Ramos (cell line): ENCODE measurements at regions not wholly inside any gene's neighbourhood (a gene's known extent, or its start where the extent isn't known, plus 50 kb on each side); places are given as distances from the start of the nearest gene placed in this dataset.

ENCODE experiments used
- in situ Hi-C: fragments of 300-500 bp; cut with MboI; formaldehyde crosslinking; loops from one replicate; pipeline ENCODE4 v1.14.3; 2022; ENCODE audit warnings: low sequenced_read_pairs; ENCODE audit not compliant: unreplicated experiment

DNA sequence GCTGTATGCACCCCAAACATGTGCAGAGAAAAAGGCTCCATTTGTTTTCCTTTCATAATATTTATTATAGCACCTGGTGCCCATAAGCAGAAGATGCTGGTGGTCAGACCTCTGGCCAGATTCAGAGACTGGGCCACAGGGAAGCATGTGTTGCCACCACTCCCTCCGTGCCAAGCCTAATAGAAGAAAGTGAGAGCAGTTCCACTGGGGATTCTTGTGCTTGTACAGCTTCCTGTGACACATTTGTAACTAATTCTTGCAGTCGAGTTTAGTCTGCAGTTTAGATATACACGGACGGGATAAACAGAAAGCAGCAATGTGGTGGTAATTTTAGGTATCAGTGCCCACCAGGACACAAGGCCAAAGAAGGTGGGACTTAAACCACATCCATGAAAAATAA lies 135.4 kb upstream of the PIEZO2 start:
- in situ Hi-C loops: no loop called here

DNA sequence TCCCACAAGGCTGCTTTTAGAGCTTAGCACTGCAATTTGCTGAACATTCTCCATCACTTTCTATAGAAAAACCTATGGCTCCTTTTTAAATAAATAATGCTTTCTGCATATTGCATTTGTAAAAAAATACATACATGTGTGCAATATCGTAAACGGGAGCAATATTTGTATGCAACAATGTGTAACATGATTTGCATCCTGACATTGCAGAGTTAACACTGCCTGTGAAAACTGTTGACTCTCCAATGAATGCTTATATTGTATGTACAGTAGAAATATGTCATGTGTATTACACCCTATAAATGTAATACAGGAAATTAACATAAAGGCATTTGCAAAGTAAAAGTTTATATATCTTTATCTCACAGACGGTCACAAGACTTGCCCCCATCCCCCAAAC lies 135.0 kb upstream of the PIEZO2 start:
- in situ Hi-C loops: no loop called here

DNA sequence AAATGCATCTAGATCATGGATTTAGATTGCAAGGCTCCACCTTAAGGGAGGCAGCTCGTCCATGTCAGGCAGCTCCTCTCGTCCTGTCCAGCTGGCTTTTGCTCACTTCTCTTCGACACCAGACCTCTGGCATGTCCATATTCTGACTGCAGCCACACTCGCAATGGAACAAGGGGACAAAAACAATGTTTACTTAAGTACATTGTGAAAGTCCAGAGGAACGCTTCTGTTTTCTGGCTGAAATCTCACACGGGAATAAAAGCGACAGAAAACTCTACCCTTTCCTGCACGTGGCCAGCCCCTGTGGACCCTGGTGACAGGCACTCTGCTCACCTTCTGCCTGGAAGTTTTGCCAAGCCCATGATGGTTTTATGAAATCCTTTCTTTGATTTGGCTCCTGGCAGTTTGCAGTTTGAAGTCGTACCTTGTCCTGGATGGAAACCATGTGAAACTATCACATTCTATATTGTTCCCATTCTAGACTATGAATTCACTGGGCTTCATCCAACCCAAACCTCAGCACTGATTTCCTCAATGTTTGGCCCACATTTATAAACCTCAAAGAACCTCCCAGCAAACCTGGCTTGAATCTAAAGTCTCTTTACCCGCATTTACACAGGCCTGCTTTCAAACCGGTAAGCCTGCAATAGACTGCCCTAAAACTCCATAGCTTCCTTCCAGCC lies 134.3 kb upstream of the PIEZO2 start:
- in situ Hi-C loops: no loop called here

DNA sequence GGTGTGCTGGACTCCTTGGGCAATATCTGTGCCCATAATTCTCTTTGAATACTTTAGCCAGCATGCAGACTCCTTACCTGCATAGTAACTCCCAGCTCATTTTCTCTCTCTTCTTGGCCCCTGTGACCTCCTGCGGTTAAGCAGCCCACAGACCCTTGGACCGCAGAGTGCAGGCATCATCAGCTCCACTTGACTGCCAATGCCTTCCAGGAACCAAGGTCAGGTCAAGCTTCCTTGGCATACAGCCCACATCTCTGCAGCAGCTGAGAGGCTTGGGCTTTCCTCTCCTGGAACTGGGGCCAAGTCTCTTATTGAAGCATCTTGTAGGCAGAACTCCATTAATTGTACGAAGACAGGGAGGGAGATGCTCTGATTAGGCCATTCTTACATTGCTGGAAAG lies 130.1 kb upstream of the PIEZO2 start:
- in situ Hi-C loops: no loop called here

DNA sequence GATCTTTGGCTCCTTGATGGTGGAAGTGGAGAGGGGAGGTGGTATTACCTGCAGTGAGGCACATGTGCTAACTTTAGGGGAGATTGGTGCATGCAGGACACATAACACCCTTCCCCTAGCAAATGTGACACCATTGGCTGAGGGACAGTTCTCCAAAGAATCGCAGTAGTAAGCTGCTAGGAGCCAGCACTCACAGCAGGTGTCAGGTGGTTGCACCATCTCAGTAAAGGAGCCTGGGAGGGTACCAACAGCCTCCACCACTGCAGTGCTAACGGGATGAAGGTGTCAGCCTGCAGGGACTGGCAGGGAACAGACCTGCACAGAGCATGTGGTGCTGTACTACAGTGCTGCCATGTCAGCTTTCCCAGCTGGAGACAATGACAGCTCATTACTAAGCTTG lies 127.3 kb upstream of the PIEZO2 start:
- in situ Hi-C loops: no loop called here

DNA sequence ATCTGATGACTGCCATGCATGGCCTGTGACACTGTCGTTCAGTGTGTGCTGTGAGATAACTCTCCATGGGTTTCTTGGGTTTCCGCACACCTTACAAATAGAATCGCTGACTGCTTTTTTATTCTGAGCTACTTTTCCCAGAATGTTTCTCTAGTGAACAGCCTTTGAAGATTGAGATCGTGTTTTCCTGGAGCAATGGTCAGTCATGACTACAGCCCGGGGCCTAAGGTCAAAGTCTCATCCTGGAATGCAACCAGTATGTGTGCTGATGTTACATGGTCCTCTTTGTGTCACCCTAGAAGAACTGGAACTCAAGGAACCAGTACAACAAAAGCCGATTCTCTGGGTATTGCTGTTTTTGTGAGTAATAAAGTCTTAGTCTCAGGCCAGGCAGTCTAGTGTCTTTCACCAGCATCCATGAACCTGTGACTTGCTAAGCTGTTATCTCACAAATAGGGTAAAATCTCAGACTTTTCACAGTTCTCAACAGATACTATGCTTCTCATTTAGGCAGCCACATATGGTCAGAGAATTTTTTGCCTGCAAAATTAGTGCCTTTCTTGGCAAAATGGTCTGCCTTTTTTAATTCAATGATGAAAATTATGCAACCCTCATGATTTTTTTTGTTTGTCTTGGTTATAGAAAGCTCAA lies 124.9 kb upstream of the PIEZO2 start:
- in situ Hi-C loops: no loop called here

DNA sequence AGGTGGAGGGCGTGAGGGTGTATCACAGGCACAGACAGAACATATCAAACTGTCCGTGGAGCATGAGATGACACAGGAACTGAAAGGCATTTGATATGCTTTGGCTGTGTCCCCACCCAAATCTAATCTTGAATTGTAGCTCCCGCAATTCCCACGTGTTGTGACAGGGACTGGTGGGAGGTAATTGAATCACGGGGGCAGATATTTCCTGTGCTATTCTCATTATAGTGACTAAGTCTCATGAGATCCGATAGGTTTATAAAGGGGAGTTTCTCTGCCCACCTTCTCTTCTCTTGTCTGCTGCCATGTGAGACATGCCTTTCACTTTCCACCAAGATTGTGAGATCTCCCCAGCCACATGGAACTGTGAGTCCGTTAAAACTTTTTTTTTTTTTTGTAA lies 123.1 kb upstream of the PIEZO2 start:
- in situ Hi-C loops: no loop called here

DNA sequence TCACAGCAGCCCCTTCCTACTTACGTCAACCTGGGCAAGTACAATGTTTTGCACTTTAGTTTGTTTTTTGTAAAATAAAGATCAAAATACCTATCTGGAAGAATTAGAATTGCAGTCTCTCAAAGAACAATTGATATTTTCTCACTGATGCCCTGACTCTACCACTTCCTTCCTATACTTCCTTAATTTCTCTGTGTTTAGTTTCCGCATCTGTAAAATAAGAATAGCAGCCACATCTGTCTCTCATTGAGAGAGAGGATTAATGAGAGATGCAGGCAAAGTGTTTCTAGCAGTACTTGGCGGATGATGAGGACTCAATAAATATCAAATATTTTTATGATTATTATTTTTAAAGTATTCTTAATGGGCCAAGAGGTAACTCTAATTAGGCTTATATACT lies 122.6 kb upstream of the PIEZO2 start:
- in situ Hi-C loops: no loop called here

DNA sequence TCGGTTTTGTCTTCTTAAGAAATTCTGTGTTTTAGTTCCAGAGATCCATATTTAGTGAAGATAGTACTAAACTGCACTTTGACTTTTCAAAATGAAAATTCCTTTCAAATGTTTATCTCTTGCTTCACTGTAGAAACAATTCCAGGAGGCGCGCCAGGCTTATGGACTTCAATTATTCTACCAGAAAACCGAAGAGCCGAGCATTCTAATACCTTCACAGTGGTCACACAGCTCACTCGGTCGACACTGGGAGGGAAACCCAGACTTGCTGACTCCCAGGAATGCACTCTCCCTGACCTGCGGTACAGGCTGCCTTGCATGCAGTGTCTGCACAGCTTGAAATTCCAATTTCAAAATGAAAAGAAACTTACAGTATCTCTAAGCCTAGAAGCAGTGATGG lies 119.9 kb upstream of the PIEZO2 start:
- in situ Hi-C loops: no loop called here

DNA sequence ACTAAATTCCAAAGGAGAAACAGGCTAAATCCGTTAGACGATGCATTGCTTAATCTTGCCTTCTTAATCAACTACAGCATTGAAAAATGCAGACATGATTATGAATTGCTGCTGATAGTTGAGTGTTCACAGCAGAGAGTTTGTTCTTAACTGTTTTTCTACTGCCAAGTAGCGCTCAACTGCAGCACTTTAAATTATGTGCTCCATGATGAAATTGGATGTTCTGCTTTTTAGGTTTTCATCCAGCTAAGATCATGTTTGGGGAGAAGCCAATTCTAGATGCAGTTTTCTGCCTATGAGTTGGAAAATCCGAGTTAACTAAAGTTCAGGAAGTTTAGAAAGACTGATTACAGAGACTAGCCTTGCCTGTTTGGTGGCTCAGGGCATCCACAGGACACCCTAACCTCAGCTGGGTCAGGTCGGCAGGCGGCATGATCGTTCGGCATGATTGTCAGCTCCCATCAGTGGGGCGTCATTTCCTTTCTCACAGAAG lies 119.4 kb upstream of the PIEZO2 start:
- in situ Hi-C loops: no loop called here

DNA sequence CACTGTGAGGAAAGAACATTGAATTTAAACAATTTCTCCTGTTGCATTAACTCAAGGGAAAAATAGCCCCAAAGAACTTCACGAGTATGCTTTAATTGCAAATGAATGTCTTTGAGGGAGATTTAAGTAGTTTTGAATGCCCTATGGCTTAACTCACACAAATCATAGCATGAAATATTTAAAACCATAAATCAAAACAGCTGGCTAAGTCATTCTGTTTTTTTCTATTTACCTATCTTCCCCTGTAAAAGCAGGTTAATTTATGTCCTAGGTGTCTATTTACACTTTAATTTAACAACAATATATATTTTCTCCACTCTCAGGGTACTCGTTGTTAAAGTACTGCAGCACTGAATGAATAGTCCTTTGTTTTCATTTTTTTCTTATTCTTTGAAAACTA lies 118.8 kb upstream of the PIEZO2 start:
- in situ Hi-C loops: no loop called here

DNA sequence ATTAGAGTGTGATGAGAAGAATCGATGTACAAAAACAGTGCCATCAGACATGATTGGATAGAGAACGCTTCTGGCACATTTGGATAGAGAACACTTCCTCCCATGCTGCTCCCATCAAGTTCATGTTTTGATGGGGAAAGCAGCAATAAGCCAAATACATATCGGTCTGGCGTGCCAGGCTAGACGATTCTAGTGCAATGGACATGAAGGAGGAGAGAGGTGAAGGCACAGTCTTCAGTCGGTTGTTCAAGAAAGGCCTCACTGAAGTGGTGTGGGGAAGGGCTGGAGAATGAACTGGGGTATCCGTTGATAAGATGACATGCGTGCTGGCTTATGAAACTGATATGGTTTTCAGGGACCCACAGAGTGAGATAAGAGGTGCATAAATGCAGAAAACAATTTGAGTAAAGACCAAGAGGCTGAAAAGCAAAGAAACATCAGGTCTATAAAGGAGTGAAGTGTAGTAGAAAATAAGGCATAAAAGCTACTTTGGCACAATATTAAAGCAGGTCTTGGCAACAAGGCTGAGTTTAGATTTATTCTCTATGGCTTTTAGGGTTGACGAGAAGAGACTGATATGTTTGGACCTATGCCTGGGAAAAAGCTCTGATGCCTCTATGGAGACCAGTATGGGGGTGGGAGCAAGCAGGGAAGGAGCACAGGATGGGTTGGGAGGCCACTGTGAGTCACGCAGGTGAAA lies 117.6 kb upstream of the PIEZO2 start:
- in situ Hi-C loops: no loop called here

DNA sequence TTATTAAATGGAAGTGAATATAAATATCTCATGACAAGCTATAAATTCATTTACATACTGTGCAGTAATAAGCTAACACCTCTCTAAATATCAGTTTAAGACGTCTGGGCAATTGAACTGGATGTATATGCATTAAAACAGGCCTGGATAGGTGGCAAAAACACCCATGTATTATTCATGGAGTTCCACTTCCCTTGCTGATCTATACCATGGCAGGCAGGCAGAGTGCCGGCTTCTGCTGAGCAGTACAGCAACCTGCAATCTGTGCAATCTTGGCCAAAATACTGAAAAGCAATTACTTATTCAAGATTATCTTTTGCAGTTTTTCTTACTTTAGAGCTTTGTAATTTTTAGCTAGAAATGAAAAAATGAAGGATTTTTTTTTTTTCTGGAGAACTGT lies 112.1 kb upstream of the PIEZO2 start:
- in situ Hi-C loops: no loop called here

DNA sequence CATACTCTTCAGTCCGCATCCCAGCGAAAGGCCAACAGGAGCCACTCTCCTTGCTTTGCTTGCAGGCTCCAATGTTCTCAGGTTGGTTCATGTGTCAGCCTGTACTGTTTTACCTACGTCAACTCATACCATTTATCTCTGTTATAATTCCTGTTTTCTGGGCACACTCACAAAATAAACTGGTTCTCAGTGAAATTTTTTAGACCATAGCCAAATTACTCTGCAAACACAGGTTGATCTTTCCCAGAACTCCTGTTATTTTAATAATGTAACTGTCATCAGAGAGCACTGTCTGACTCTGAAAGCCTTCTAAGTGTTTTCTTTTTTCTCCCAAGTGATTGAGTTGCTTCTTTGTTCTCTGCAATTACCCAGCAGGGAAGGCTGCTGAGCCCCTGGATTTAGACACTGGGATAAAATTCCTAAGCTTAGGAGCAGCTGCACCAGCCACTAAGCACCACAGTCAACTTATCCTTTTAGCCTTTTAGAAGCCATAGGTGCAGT lies 111.6 kb upstream of the PIEZO2 start:
- in situ Hi-C loops: no loop called here

DNA sequence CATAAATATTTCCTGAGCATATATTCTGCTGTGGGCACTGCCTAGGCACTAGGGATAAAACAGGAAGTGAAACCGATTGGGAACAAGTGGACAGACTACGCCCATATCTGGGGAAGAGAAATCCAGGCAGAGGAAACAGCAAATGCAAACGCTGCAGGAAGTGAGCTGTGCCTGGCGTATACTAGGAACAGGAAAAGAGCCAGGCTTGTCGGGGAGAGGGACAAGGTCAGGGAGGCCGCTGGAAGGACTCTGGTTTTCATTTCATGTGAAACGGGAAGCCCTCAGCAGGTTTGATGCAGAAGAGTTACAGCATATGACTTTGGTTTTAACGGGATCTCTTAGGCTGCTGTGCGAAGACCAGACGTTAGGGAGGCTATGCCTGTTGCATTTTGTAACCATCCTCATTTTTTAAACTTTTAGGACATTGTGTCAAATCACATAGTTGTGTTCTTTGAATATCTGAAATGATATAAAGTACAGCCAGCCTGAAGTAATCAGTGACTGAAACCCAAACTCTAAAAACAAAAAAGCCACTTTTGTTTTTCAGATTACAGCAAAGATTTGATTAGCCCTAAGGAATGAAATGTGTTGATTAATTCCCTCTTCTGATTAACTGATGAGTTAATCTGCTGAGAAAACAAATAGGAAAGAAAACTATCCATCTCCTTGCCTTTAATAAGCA lies 110.2 kb upstream of the PIEZO2 start:
- in situ Hi-C loops: no loop called here

DNA sequence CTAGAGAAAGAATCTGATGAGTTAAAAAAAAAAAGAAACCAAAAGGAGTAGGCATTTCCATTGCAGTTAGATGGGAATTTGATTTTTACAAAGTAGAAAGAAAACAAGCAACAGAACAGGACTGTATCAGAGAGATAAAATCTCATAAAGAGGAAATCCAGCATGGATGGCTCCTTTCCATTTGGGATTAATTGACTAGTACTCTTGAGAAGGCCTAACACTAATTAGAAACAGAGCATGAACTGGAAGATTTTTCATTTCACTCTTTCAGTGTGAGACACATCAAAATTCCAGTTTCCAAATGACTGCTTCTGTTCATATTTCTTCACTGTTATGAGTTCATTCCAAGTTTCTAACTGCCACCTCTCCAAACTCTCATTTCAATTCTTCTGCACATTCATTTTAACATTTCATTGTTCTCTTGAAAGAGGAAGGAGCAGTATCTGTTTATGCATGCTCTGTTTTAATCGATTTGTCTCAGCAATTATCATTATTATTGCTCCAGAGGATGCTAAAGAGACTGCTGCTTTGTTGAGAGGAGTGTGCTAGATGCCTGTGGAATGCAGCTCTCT lies 108.8 kb upstream of the PIEZO2 start:
- in situ Hi-C loops: no loop called here

DNA sequence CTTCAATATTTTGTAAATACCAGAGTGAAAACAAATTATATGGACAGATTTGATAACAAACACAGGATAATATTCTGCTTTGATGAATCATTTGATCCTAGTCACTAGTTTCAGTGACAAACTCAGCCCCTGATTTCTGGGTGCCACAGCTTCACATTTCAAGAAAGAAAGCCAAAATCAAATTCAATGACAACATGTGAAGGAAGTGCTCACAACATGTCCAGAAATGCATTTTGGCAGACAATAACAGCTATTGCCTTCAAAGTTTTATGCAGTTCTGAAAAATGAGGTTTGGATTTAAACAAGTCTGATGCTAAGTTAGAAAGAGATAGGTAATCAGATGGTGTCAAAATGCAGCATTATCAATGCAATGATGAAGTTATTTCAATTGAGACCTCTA lies 106.9 kb upstream of the PIEZO2 start:
- in situ Hi-C loops: no loop called here

DNA sequence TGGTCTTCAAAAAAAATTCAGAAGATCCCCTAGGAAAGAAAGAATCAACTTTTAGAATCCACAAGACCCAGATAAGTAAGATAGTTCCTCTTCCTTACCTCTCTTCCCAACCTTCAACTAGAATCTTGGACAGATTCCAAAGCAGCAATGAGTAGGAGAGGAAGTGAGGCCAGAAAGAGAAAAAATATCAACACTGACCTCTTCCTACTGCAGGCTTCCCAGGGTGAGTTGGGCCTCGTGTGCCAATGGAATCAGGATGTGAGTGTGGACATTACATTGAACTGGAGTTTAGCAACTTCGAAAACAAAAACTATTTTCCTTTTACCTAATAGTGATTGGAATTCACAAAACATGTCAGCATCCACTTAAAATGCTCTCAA lies 102.5 kb upstream of the PIEZO2 start:
- in situ Hi-C loops: no loop called here

DNA sequence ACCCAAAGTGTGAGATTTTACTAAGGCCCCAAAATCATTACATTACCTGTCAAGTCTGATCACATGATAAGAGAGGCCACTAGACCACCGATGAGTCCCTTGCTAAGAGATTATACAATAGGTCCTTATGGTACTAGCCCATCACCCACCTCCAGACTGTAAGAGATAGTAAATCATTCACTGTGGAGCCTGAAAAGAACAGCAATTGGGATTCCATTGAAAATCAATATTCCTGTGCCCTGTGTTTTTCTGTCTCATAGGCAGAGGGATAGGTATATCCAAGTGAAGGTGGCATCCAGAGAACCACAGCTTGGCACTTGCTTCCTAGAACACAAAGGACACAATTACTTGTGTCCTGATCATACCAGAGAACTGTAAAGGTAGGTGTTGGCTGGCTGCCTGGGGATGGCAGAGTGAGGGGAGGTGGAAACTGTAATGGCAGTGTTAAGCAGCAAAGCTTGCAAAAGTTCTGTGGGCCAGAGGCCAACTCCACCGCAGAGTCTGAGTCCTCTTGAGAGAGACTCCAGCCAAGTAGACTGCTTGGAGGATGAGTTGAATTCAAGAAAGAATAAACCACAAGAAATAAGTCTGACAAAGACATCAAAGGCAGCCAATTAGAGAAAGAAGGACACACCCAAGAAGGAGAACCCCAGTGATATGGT lies 102.0 kb upstream of the PIEZO2 start:
- in situ Hi-C loops: no loop called here

DNA sequence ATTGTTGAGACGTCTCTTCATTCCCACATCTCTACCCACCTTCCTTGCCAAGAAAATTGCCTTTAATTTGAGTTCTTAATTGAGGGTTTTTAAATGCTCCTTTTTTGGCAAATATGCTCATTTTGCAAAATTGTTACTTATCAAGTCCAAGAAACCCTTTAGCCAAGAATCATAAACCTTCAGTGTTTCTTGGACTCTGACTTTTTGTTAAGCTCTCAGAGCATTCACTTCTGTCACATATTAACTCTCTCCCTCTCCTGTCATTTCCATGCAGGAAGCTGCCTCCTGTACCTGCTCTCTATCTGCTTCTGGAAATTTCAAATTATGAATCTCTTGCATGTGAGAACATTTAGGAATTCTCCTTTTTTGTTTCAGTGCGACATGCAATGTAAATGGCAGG lies 100.0 kb upstream of the PIEZO2 start:
- in situ Hi-C loops: no loop called here
